Keratinocyte (primary cell): ENCODE measurements at regions not wholly inside any gene's neighbourhood (a gene's known extent, or its start where the extent isn't known, plus 50 kb on each side); places are given as distances from the start of the nearest gene placed in this dataset.

ENCODE experiments used
- DNase-seq: peaks from one replicate; pipeline ENCODE4 v3.0.0-alpha.2; 2011; ENCODE audit warnings: low read depth, missing footprints, low spot score
- FAIRE-seq: peaks from 2 replicates; lab custom pipeline; 2011; peaks lifted over from hg19 to GRCh38; lab: Jason Lieb, UNC
- H2AFZ ChIP-seq: 2 replicates; pipeline ENCODE4 v1.6.0; 2012; ENCODE audit warnings: low read length, control low read depth, inconsistent platforms; ENCODE audit not compliant: control insufficient read depth
- H3K27ac ChIP-seq: 2 replicates; pipeline ENCODE4 v1.5.1; 2011; ENCODE audit warnings: low read length; ENCODE audit not compliant: control insufficient read depth, insufficient read depth
- H3K27me3 ChIP-seq: 3 replicates; pipeline ENCODE4 v1.6.0; 2011; ENCODE audit warnings: low read length; ENCODE audit not compliant: control insufficient read depth, insufficient read depth; ENCODE audit errors: extremely low read depth
- H3K36me3 ChIP-seq, 2 experiments: 2 replicates in 1 of 2; 3 replicates in 1 of 2; pipeline ENCODE4 v1.5.1; 2011; ENCODE audit warnings: low read length in 2 of 2, mild to moderate bottlenecking in 1 of 2; ENCODE audit not compliant: control insufficient read depth in 2 of 2, insufficient read depth in 2 of 2; ENCODE audit errors: extremely low read depth in 1 of 2
- H3K4me1 ChIP-seq: 3 replicates; pipeline ENCODE4 v1.5.1; 2011; ENCODE audit warnings: low read length; ENCODE audit not compliant: control insufficient read depth, insufficient read depth; ENCODE audit errors: extremely low read depth
- H3K4me2 ChIP-seq: 3 replicates; pipeline ENCODE4 v1.6.0; 2011; ENCODE audit warnings: low read depth, low read length; ENCODE audit not compliant: control insufficient read depth, insufficient read depth; ENCODE audit errors: extremely low read depth
- H3K4me3 ChIP-seq, 3 experiments: fragments of 200-600 bp in 1 of 3; sonication (generic) in 1 of 3; 2 replicates in 2 of 3; 3 replicates in 1 of 3; pipeline ENCODE4 v1.5.1; 2011 to 2016; ENCODE audit warnings: low read length in 3 of 3, mild to moderate bottlenecking in 3 of 3, control low read depth in 2 of 3, inconsistent platforms in 1 of 3, low read depth in 1 of 3, mixed read lengths in 1 of 3, mixed run types in 1 of 3, moderate library complexity in 1 of 3; ENCODE audit not compliant: control insufficient read depth in 2 of 3, insufficient read depth in 2 of 3; ENCODE audit errors: extremely low read depth in 1 of 3
- H3K79me2 ChIP-seq: 2 replicates; pipeline ENCODE4 v1.6.0; 2012; ENCODE audit warnings: low read length; ENCODE audit not compliant: control insufficient read depth, insufficient read depth
- H3K9ac ChIP-seq: 3 replicates; pipeline ENCODE4 v1.6.0; 2011; ENCODE audit warnings: low read length; ENCODE audit not compliant: control insufficient read depth, insufficient read depth; ENCODE audit errors: extremely low read depth
- H3K9me1 ChIP-seq: 3 replicates; pipeline ENCODE4 v1.6.0; 2011; ENCODE audit warnings: low read length; ENCODE audit not compliant: control insufficient read depth, insufficient read depth; ENCODE audit errors: extremely low read depth
- H3K9me3 ChIP-seq: 2 replicates; pipeline ENCODE4 v1.5.1; 2012; ENCODE audit warnings: low read depth, low read length; ENCODE audit not compliant: control insufficient read depth
- H4K20me1 ChIP-seq: 3 replicates; pipeline ENCODE4 v1.6.0; 2011; ENCODE audit warnings: low read length; ENCODE audit not compliant: control insufficient read depth, insufficient read depth; ENCODE audit errors: extremely low read depth
- CTCF ChIP-seq, 3 experiments: IDR thresholded peaks in 1 of 3; conservative IDR thresholded peaks in 1 of 3; optimal IDR thresholded peaks in 1 of 3; 2 replicates in 2 of 3; 3 replicates in 1 of 3; pipeline versions ENCODE3 to v1.5.1; 2011; ENCODE audit warnings: low read length in 3 of 3, mild to moderate bottlenecking in 3 of 3, moderate library complexity in 2 of 3, control low read depth in 1 of 3, inconsistent platforms in 1 of 3; ENCODE audit not compliant: insufficient read depth in 2 of 3; ENCODE audit errors: extremely low read depth in 1 of 3
- EZH2 ChIP-seq: IDR thresholded peaks from one replicate; pipeline ENCODE4 v1.6.1; 2012; ENCODE audit warnings: inconsistent platforms, mild to moderate bottlenecking, low read length, moderate library complexity
- dilution Hi-C: fragments of 300-500 bp; cut with MboI; formaldehyde crosslinking; loops from one replicate; pipeline ENCODE4 v1.7.0; 2020; ENCODE audit warnings: low sequenced_read_pairs; ENCODE audit not compliant: extremely low pct_ligation_motif_present

GRCh38 chr10:94059178-94059883 is 65.6 kb downstream of the PLCE1 start:
- FAIRE-seq, result no peak
- dilution Hi-C loops, result no loop called here
- Histone ChIP-seq H3K27ac (no peak overlapping the region), H3K4me2 (no peak overlapping the region), H3K9me1 (no peaks in the 10 kb centered on the region), H3K27me3 (no peaks in the 10 kb centered on the region), H3K9me3 (no peaks in the 10 kb centered on the region), H3K4me3 (no peak overlapping the region), H3K9ac (no peak overlapping the region), H3K4me1 (no peaks in the 10 kb centered on the region), H3K79me2 (no peaks in the 10 kb centered on the region), H2AFZ (no peak overlapping the region), H4K20me1 (no peaks in the 10 kb centered on the region), H3K36me3 (no peaks in the 10 kb centered on the region)
- DNase-seq, result no peak
- no peak for TF ChIP-seq EZH2
- no peak for TF ChIP-seq CTCF (optimal IDR thresholded peaks at IDR 0.05 in 1 of 3, IDR thresholded peaks at IDR 0.05 in 1 of 3, conservative IDR thresholded peaks at IDR 0.05 in 1 of 3; ENCODE audit: extremely low read depth in 1 of 3, insufficient read depth in 2 of 3, low read length in 3 of 3)

GRCh38 chr10:94061026-94061425 is 67.3 kb downstream of the PLCE1 start:
- dilution Hi-C loops, result no loop called here
- H3K9ac ChIP-seq, result no peak overlapping the region
- H3K27ac ChIP-seq, result no peak overlapping the region
- no peaks in the 10 kb centered on the region for H3K27me3 ChIP-seq
- no peak for DNase-seq
- no peaks in the 10 kb centered on the region for H3K79me2 ChIP-seq
- no peaks in the 10 kb centered on the region for H3K4me1 ChIP-seq
- no peaks in the 10 kb centered on the region for H4K20me1 ChIP-seq
- no peak for FAIRE-seq
- no peaks in the 10 kb centered on the region for H3K36me3 ChIP-seq
- H3K4me3 ChIP-seq, result no peak overlapping the region
- H3K9me1 ChIP-seq, result no peaks in the 10 kb centered on the region
- no peak overlapping the region for H2AFZ ChIP-seq
- H3K9me3 ChIP-seq, result no peaks in the 10 kb centered on the region
- TF ChIP-seq CTCF (optimal IDR thresholded peaks at IDR 0.05 in 1 of 3, IDR thresholded peaks at IDR 0.05 in 1 of 3, conservative IDR thresholded peaks at IDR 0.05 in 1 of 3; ENCODE audit: extremely low read depth in 1 of 3, insufficient read depth in 2 of 3, low read length in 3 of 3), result no peak
- no peak overlapping the region for H3K4me2 ChIP-seq
